ENCODE measurements at regions not wholly inside any gene's neighbourhood (a gene's known extent, or its start where the extent isn't known, plus 50 kb on each side); places are given as distances from the start of the nearest gene placed in this dataset.

- Histone ChIP-seq H3K4me1 (peaks cover 0 to 38% (median 8%) of the 10 kb centered on the region in 4 donors), H3K9me3 (no peaks in the 10 kb centered on the region)
- DNase-seq = peak in 2 of 3 donors; percentile 76 to 85
Measured at GRCh38 chr7:371119-371778, 81.3 kb downstream of the FOXL3 start.

GRCh38 chr7:371779-372545, 82.0 kb downstream of the FOXL3 start:
- no peaks in the 10 kb centered on the region for H3K36me3 ChIP-seq
- H3K4me1 ChIP-seq = peaks cover 0 to 37% (median 8%) of the 10 kb centered on the region in 4 donors

More at GRCh38 chr7:371119-371778, 81.3 kb downstream of the FOXL3 start:
- H3K4me3 ChIP-seq = no peak overlapping the region
- H3K36me3 ChIP-seq = no peaks in the 10 kb centered on the region
- H3K27ac ChIP-seq = peak overlapping the region in 1 of 4 donors; percentile 66
- H3K27me3 ChIP-seq = no peaks in the 10 kb centered on the region
- TF ChIP-seq CTCF (IDR thresholded peaks at IDR 0.05) (no peak), POLR2A (IDR thresholded peaks at IDR 0.05) (no peak)

DNA sequence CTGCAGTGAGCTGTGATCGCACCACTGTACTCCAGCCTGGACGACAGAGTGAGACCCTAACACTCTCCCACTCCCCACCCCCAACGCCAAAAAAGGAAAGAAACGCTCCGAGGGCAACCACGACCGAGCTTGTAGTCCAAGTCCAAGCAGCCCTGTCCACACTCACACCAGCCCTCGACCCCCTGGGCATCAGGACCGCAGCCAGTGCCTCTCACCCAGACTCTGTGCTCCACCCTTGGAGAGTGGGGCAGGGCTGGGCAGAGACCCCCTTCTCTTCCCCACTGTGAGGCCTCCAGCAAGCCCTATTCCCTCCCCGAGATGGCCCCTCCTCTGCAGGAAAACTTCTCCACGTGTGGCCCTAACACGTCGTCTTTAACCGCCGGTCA, 82.6 kb downstream of the FOXL3 start:
- Histone ChIP-seq H3K4me3 (peak overlapping the region in 1 of 4 donors; percentile 21), H3K27me3 (no peaks in the 10 kb centered on the region), H3K4me1 (peaks cover 0 to 37% (median 8%) of the 10 kb centered on the region in 4 donors), H3K27ac (peak overlapping the region in 2 of 4 donors; percentile 60 to 66), H3K9me3 (no peaks in the 10 kb centered on the region), H3K36me3 (no peaks in the 10 kb centered on the region)
- DNase-seq = peak in 1 of 3 donors; percentile 44
- TF ChIP-seq POLR2A (IDR thresholded peaks at IDR 0.05) (no peak), CTCF (IDR thresholded peaks at IDR 0.05) (no peak)

More at GRCh38 chr7:371779-372545, 82.0 kb downstream of the FOXL3 start:
- peak in 2 of 3 donors; percentile 45 to 49 for DNase-seq
- H3K4me3 ChIP-seq = no peak overlapping the region
- no peaks in the 10 kb centered on the region for H3K9me3 ChIP-seq
- TF ChIP-seq POLR2A (IDR thresholded peaks at IDR 0.05) = no peak
- TF ChIP-seq CTCF (IDR thresholded peaks at IDR 0.05) = no peak
- peak overlapping the region in 1 of 4 donors; percentile 66 for H3K27ac ChIP-seq
- H3K27me3 ChIP-seq = no peaks in the 10 kb centered on the region

DNA sequence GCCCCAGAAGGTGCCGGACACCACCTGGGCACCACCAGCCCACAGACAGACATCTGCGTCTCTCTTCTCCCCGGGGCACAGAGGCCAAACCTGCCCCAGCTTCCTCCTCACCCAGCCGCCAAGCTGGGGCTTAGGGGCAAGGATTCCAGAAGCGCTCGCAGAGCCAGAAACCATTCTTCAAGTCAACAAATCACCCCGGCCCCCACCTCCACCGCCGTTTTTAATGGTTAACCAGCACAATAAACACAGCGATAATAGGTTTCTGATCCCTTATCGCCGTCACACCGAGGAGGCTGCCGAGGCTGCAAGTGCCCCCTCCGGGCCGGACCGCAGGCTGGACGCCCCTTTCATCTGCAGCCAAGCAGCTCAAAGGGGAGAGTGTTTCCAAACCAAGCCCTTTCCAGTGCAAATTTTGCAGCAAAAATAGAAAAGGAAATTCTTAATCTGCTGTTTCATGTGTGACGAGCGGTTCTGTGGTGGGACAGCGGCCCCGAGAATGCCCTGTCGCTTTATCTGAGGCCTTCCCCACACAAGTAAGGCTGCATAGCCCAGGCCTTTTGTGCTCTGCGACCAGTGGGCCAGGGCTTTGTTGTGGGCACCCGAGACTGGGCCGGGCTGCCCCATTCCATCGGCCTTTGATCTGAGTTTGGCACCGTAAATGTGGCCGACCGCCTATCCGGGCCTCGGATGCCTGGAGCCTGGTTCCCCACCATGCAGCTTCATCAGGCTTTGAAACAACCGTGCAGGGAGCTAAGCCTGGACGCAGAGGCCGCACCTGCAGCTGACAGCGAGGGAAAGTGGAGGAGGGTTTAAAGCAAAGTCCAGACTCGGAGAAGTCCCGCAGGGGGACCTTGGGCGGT, 83.2 kb downstream of the FOXL3 start:
- Histone ChIP-seq H3K4me1 (peaks cover 0 to 37% (median 8%) of the 10 kb centered on the region in 4 donors), H3K27me3 (no peaks in the 10 kb centered on the region), H3K4me3 (peak overlapping the region in 1 of 4 donors; percentile 21), H3K27ac (peak overlapping the region in 2 of 4 donors; percentile 60 to 66), H3K36me3 (no peaks in the 10 kb centered on the region), H3K9me3 (no peaks in the 10 kb centered on the region)
- peak in 2 of 3 donors; percentile 76 to 79 for DNase-seq
- TF ChIP-seq CTCF (IDR thresholded peaks at IDR 0.05) (peak in 1 of 6 experiments; percentile 2), POLR2A (IDR thresholded peaks at IDR 0.05) (peak in 1 of 2 donors; percentile 49)
